Thymus (tissue), 11 donors: ENCODE measurements at regions not wholly inside any gene's neighbourhood (a gene's known extent, or its start where the extent isn't known, plus 50 kb on each side); places are given as distances from the start of the nearest gene placed in this dataset.

ENCODE experiments used
- DNase-seq, 9 donors: peaks; one replicate each; pipeline ENCODE4 v3.0.0-alpha.2; 2013; ENCODE audit warnings: low spot score in 9 of 9, low read depth in 6 of 9, missing footprints in 1 of 9
- H3K27ac ChIP-seq, 2 donors: one replicate each; pipeline ENCODE4 v1.5.1; 2013; ENCODE audit warnings: control low read depth in 1 of 2, low read depth in 1 of 2, low read length in 1 of 2, mild to moderate bottlenecking in 1 of 2, moderate library complexity in 1 of 2
- H3K27me3 ChIP-seq, 2 donors: one replicate each; pipeline ENCODE4 v1.5.1; 2013; ENCODE audit warnings: low read length in 1 of 2; ENCODE audit not compliant: control insufficient read depth in 2 of 2, insufficient read depth in 1 of 2
- H3K36me3 ChIP-seq, 2 donors: one replicate each; pipeline ENCODE4 v1.5.1; 2013; ENCODE audit warnings: low read length in 1 of 2, mild to moderate bottlenecking in 1 of 2, moderate library complexity in 1 of 2; ENCODE audit not compliant: control insufficient read depth in 2 of 2, insufficient read depth in 2 of 2
- H3K4me1 ChIP-seq, 2 donors: one replicate each; pipeline ENCODE4 v1.5.1; 2013; ENCODE audit warnings: low read length in 2 of 2; ENCODE audit not compliant: control insufficient read depth in 2 of 2, insufficient read depth in 2 of 2
- H3K4me3 ChIP-seq, 2 donors: one replicate each; pipeline ENCODE4 v1.5.1; 2013; ENCODE audit warnings: low read length in 2 of 2, control low read depth in 1 of 2, mild to moderate bottlenecking in 1 of 2
- H3K9me3 ChIP-seq, 2 donors: one replicate each; pipeline ENCODE4 v1.5.1; 2013; ENCODE audit warnings: low read length in 1 of 2, mild to moderate bottlenecking in 1 of 2; ENCODE audit not compliant: control insufficient read depth in 2 of 2, insufficient read depth in 1 of 2
- WGBS: extraction: QIAGEN DNeasy Blood & Tissue Kit; methylation state at CpG from one replicate; pipeline ENCODE4 v1.1.7; 2013; 5-methylcytosine and 5-hydroxymethylcytosine counted together
- donor health status: healthy.

DNA sequence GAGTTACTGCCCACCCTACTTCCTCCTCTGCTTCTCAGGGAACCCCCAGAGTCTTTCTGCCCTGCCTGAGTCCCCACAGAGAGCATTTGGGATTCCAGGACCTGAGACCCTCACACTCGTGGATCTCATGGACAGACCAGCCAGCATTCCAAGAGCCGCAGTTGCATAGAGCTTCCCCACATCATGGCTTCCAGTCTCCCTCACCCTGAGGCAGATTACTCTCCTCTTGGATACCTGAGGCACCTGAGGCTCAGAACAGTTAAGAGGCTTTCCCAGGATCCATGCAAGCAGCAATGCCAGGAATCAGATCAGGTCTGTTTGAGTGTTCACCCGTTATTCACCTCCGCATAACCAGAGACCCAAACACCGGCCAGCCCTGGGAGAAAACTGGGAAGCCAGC lies 102.2 kb downstream of the TRIM29 start:
- no peaks in the 10 kb centered on the region for H3K4me1 ChIP-seq
- no peak overlapping the region for H3K4me3 ChIP-seq
- DNase-seq: no peak
- peaks cover 0 to 3% of the 10 kb centered on the region in 2 donors for H3K9me3 ChIP-seq
- 97% methylated on average over 5 of the region's 5 CpGs for WGBS
- peaks cover 0 to 2% of the 10 kb centered on the region in 2 donors for H3K27me3 ChIP-seq
- no peak overlapping the region for H3K27ac ChIP-seq
- no peaks in the 10 kb centered on the region for H3K36me3 ChIP-seq

DNA sequence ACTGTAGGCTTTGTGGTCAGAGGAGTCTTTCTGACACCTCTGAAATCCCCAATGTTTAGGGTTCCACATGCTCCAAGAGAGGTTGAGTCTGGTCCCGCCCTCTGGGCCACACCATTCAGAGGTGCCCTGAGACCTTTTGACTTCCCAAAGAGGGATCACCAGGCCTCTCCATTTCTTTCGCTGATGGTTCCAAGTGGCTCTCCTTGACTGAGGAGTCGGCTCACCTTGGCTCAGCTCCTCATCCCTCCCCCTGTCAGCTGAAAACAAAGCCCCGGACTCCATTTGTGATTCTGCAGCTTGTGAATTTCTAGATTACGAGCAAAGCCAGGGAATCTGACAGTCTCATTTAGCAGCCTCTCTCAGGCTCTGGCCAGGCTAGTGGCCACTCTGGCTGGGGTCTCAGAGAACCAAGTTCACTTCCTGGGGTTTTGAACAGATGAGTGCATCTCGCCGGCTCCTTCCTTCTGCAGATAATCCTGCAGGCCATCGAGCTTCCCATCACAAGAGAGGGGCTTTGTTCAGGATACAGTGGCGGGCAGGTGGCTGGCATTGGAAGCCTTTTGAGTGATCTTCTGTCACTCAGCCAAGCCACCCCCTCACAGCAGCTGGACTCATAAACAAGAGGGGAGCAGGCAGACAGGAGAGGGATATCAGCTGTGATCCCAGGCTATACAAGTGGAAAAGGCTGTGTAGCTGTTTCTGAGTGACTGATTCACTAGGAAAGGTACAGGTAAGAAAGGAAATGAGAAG lies 102.9 kb downstream of the TRIM29 start:
- no peaks in the 10 kb centered on the region for H3K36me3 ChIP-seq
- peaks cover 0 to 3% of the 10 kb centered on the region in 2 donors for H3K9me3 ChIP-seq
- WGBS: 88% methylated on average over 9 of the region's 9 CpGs
- H3K27ac ChIP-seq: no peak overlapping the region
- DNase-seq: no peak
- no peaks in the 10 kb centered on the region for H3K27me3 ChIP-seq
- H3K4me3 ChIP-seq: no peak overlapping the region
- H3K4me1 ChIP-seq: no peaks in the 10 kb centered on the region

DNA sequence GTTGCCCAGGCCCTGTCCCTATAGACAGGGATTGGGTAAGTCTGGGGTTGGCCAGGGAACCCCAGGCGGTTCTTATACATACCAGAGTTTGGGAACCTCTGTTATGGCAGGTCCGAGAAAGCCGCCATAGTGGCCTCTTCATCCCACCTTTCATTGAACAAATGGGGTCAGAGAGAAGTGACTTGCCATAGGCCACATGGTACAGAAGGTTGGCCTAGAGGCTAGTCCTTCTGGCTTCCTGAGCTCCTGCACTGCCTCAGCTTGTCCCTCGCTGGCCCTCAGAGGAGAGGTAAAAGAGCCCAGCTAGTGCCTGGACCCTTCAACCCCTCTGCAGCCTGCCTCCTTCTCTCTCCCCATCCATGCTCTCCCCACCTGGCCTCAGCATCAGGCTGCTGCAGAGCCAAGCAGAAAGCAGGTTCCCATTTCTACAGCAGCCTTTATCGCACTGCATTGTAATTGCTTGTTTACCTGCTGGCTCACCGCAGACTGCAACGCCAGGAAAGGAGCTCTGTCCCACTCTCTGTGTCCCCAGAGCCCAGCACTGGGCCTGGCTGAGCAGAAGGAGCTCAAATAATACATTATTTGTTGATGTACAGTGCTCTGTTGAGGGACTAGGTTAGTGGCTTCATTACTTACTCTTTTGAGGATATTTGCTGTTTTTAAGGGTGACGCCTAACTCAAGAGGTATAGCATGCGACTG lies 103.6 kb downstream of the TRIM29 start:
- H3K27ac ChIP-seq: no peak overlapping the region
- peaks cover 0 to 3% of the 10 kb centered on the region in 2 donors for H3K9me3 ChIP-seq
- WGBS: 94% methylated on average over 9 of the region's 9 CpGs
- H3K4me1 ChIP-seq: no peaks in the 10 kb centered on the region
- DNase-seq: no peak
- no peak overlapping the region for H3K4me3 ChIP-seq
- H3K27me3 ChIP-seq: no peaks in the 10 kb centered on the region
- H3K36me3 ChIP-seq: no peaks in the 10 kb centered on the region

DNA sequence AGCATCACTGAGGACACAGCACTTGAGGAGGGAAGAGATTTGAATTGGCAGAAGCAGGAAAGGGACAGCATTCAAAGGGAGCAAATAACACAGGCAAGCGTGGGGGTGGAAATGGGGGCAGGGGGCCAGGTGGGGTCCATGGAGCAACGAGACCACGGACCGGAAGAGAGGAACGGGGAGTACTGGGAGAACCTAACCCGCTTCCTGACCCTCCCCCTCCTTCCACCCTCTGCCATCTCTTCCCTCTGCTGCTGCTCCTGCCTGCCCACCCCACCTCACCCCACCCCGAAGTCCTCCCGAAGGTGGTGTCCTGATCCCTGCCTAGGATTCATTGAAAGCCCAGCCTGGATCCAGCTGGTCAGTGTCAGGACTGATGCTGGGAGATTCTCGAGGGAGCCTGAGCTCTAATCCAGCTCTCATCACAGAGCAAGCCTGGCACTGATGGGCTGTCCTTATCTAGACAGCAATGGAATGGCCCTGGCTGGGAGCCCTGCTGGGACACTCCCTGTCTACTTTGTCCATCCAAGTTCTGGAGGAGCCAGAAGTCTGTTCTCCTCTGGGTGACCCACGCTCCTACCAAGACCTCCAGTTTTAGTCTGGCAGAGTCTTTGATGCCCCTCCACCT lies 105.0 kb downstream of the TRIM29 start:
- Histone ChIP-seq H3K4me3 (no peak overlapping the region), H3K36me3 (no peaks in the 10 kb centered on the region), H3K9me3 (peaks cover 0 to 3% of the 10 kb centered on the region in 2 donors), H3K27me3 (no peaks in the 10 kb centered on the region), H3K4me1 (no peaks in the 10 kb centered on the region), H3K27ac (no peak overlapping the region)
- DNase-seq: no peak
- WGBS: 62% methylated on average over 10 of the region's 10 CpGs

DNA sequence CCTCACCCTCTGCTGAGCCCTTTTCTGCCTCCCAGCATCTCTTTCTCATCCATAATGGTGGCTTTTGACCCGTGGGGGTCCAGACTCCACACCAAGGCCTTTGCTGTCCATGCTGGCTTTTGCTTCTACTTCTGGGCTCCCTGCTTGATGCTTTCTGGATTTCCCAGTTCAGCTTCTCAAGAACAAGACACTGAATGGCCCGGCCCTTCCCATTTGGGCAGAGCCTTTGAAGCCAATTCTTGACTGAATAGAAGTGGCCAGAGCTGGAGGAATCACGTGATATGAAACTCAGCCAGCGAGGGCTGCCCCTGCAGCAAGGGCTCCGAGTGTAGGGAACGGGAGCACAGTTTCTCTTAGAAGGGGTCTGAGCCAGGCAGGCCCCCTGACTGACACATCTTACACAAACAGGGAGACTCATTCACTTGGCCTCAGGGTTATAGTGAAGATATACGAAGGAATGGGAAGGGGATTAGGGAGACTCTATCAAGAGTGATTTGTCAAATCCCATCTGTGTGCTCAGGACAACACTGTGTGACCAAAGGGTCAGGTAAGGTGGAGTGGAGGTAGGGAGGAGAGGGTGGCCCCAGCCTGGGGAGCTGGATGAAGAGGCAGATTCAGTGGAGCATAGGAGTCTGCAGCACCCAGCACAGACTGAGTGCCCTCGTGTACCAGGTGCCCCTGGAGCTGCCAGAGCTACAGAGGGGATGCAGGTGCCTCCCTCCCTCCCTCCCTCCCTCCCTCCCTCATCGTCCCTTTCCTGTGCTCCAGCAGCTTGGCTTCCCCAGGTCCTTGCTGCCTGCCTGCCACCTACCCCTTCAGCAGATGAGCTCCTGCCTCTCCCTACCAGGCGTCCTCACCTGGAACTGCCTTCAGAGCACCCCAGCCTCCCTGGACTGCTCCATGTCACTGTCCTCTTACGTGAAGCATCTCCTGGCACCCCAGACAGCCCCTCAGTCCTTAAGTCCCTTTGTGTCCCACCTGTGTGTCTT lies 106.0 kb downstream of the TRIM29 start:
- Histone ChIP-seq H3K27me3 (no peaks in the 10 kb centered on the region), H3K9me3 (no peaks in the 10 kb centered on the region), H3K4me3 (no peak overlapping the region), H3K36me3 (no peaks in the 10 kb centered on the region), H3K27ac (no peak overlapping the region), H3K4me1 (no peaks in the 10 kb centered on the region)
- 78% methylated on average over 11 of the region's 11 CpGs for WGBS
- DNase-seq: no peak

DNA sequence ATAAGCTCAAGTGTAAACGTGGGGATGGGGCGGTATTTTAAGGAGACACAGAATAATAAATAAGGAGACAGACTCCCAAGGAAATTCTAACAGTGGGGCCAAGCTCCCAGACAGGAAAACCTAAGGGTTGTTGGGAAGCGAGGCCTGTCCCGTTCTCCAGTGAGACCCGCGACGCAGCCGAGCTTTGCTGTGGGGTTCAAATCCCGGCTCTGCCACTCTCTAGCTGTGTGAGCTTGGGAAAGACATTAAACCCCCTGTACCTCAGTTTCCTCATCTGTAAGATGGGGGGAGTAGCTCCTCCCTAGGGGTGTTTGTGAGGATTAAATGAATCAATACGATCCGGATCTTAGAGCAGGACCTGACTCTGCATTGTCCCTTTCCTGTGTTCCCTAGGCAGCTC lies 106.8 kb downstream of the TRIM29 start:
- H3K9me3 ChIP-seq: no peaks in the 10 kb centered on the region
- no peaks in the 10 kb centered on the region for H3K36me3 ChIP-seq
- no peak for DNase-seq
- no peaks in the 10 kb centered on the region for H3K27me3 ChIP-seq
- H3K4me1 ChIP-seq: no peaks in the 10 kb centered on the region
- no peak overlapping the region for H3K4me3 ChIP-seq
- H3K27ac ChIP-seq: no peak overlapping the region
- 92% methylated on average over 11 of the region's 11 CpGs for WGBS

DNA sequence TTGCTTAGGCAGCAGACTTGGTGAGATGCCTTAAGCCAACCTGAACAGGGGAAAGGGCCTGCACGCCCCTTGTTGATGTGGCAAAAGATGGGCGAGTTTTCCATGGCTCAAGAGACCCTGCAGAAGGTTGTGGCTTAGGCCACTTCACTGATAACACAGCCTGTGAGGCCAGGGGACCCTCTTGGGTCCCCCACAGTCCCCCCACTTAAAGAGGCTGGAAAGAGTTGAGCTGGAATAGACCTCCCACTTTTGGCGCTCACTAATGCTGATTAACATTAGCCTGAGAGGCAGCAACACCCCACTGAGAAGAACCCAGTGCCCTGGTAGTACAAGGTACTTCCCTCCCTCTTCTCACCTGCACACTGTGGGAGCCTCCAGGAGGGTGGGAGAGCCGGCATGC lies 107.5 kb downstream of the TRIM29 start:
- no peak for DNase-seq
- 82% methylated on average over 4 of the region's 4 CpGs for WGBS
- no peaks in the 10 kb centered on the region for H3K27me3 ChIP-seq

DNA sequence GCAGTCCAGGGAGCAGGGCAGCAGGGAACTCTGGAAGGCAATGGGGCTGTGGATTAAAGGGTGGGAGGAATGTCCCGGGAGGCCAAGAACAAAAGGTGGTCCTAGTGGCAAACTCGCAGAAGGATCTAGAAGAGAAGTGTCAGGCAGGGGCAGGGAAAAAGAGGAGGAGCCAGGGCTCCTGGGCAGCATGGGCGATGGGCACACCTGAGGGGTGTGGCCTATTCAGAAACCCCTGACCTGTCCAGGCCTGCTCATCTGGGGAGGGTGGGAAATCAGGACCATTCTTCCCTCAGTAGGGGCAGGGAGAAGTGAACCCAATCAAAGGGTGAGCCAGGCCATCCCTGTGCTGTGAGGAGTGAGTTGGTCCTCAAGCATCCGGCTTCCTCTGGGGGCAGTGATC lies 108.6 kb downstream of the TRIM29 start:
- WGBS: 95% methylated on average over 4 of the region's 4 CpGs
- H3K4me1 ChIP-seq: no peaks in the 10 kb centered on the region

More for the DNA sequence above, 107.5 kb downstream of the TRIM29 start:
- H3K36me3 ChIP-seq: no peaks in the 10 kb centered on the region
- no peak overlapping the region for H3K4me3 ChIP-seq
- H3K4me1 ChIP-seq: no peaks in the 10 kb centered on the region
- no peak overlapping the region for H3K27ac ChIP-seq
- no peaks in the 10 kb centered on the region for H3K9me3 ChIP-seq

More for the DNA sequence above, 108.6 kb downstream of the TRIM29 start:
- Histone ChIP-seq H3K27ac (no peak overlapping the region), H3K9me3 (no peaks in the 10 kb centered on the region), H3K4me3 (no peak overlapping the region), H3K36me3 (no peaks in the 10 kb centered on the region), H3K27me3 (no peaks in the 10 kb centered on the region)
- DNase-seq: no peak
